Lower lobe of right lung (tissue), 2 donors: ENCODE measurements at regions not wholly inside any gene's neighbourhood (a gene's known extent, or its start where the extent isn't known, plus 50 kb on each side); places are given as distances from the start of the nearest gene placed in this dataset.
A peak's percentile ranks its signal among the peaks of the same experiment; 100 is the strongest.

ENCODE experiments used
- ATAC-seq, 2 donors: fragments of 200-7000 bp; cut with Tn5 transposase; one replicate each; pipeline ENCODE4 v1.9.1; 2020 to 2022; ENCODE audit warnings: mild to moderate bottlenecking in 2 of 2, moderate library complexity in 2 of 2
- DNase-seq: peaks from one replicate; pipeline ENCODE4 v3.0.0-alpha.2; 2020
- H3K27ac ChIP-seq: fragments of 200-600 bp; one replicate; pipeline ENCODE4 v1.8.0; 2022
- H3K27me3 ChIP-seq: fragments of 200-600 bp; one replicate; pipeline ENCODE4 v1.8.0; 2022; ENCODE audit warnings: low read depth
- H3K36me3 ChIP-seq: fragments of 200-600 bp; one replicate; pipeline ENCODE4 v1.8.0; 2022; ENCODE audit warnings: mild to moderate bottlenecking
- H3K4me1 ChIP-seq: fragments of 200-600 bp; one replicate; pipeline ENCODE4 v1.8.0; 2022
- H3K4me3 ChIP-seq: fragments of 200-600 bp; one replicate; pipeline ENCODE4 v1.8.0; 2022; ENCODE audit warnings: mild to moderate bottlenecking
- H3K9me3 ChIP-seq: fragments of 200-600 bp; one replicate; pipeline ENCODE4 v1.8.0; 2022
- CTCF ChIP-seq: fragments of 200-600 bp; IDR thresholded peaks from one replicate; pipeline ENCODE4 v1.8.0; 2022; ENCODE audit warnings: antibody characterized with exemption, mild to moderate bottlenecking
- intact Hi-C: fragments of 100-400 bp; cut with DNase I; formaldehyde crosslinking; loops from one replicate; pipeline ENCODE4 v1.11.0; 2022
- donor health status: DM: no; HTN: yes; CAD: no; lungs with severe emphysema.

- H3K27me3 ChIP-seq = no peaks in the 10 kb centered on the region
- no peak for TF ChIP-seq CTCF
- H3K4me3 ChIP-seq = no peak overlapping the region
- H3K4me1 ChIP-seq = no peaks in the 10 kb centered on the region
- H3K9me3 ChIP-seq = no peaks in the 10 kb centered on the region
- no peak for DNase-seq
- no peak for ATAC-seq
- no peaks in the 10 kb centered on the region for H3K36me3 ChIP-seq
- intact Hi-C loops = no loop called here
- no peak overlapping the region for H3K27ac ChIP-seq
These were observed 1199.4 kb downstream of the SORCS1 start for GRCh38 chr10:105965141-105965540.

DNA sequence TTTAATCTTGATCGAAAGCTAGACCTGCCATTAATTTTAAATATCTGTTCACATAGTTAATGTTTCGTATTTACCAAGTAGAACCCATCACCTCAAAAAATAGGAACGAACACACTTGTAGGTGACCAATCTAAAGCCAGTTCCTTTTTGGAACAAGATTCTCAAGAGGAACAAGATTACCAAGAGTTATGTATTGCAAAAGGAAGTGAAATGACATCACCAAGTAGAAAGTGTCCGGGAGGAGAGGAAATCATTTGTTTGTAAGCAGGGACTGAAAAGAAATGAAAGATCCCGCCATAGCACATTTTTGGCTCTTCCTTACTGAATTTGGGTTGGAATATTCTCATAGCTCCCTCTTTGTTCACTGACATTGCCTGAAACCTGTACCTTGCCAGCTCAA is 1200.5 kb downstream of the SORCS1 start:
- intact Hi-C loops = no loop called here
- H3K9me3 ChIP-seq = no peaks in the 10 kb centered on the region
- H3K4me3 ChIP-seq = no peak overlapping the region
- no peak for TF ChIP-seq CTCF
- no peak for DNase-seq
- no peaks in the 10 kb centered on the region for H3K36me3 ChIP-seq
- no peak for ATAC-seq
- H3K4me1 ChIP-seq = no peaks in the 10 kb centered on the region
- H3K27ac ChIP-seq = no peak overlapping the region
- no peaks in the 10 kb centered on the region for H3K27me3 ChIP-seq

- Histone ChIP-seq H3K4me1 (no peaks in the 10 kb centered on the region), H3K4me3 (no peak overlapping the region), H3K27ac (no peak overlapping the region), H3K36me3 (no peaks in the 10 kb centered on the region), H3K27me3 (no peaks in the 10 kb centered on the region), H3K9me3 (no peaks in the 10 kb centered on the region)
- intact Hi-C loops = no loop called here
- DNase-seq = no peak
- no peak for ATAC-seq
- no peak for TF ChIP-seq CTCF
These were observed 1201.1 kb downstream of the SORCS1 start for GRCh38 chr10:105963334-105963884.

GRCh38 chr10:105956550-105956949 is 1208.0 kb downstream of the SORCS1 start:
- intact Hi-C loops = no loop called here
- no peaks in the 10 kb centered on the region for H3K9me3 ChIP-seq
- no peak for DNase-seq
- no peak for TF ChIP-seq CTCF
- no peak overlapping the region for H3K27ac ChIP-seq
- peaks cover 10% of the 10 kb centered on the region for H3K4me1 ChIP-seq
- no peaks in the 10 kb centered on the region for H3K27me3 ChIP-seq
- no peaks in the 10 kb centered on the region for H3K36me3 ChIP-seq
- ATAC-seq = no peak
- no peak overlapping the region for H3K4me3 ChIP-seq

DNA sequence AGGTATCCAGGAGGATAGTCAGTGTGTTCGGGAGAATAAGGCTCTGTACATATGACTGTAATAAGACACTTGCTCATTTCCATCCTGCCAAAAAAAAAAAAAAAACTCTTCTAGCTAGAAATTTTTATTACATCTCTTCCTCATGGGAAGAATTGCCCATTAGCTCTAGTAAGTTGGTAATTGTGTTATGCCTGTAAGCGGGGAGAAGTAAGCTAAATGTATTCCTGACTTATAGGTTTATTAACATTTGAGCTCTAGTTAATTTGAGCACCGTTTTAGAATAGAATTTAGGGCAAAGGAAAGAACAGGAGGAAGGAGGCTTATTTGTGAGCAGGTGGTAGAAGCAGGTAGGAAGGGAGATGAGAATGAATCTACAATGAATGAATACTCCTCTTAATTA is 1210.6 kb downstream of the SORCS1 start:
- DNase-seq = no peak
- Histone ChIP-seq H3K4me3 (no peak overlapping the region), H3K27me3 (no peaks in the 10 kb centered on the region), H3K27ac (no peak overlapping the region), H3K4me1 (peaks cover 10% of the 10 kb centered on the region), H3K9me3 (no peaks in the 10 kb centered on the region), H3K36me3 (no peaks in the 10 kb centered on the region)
- TF ChIP-seq CTCF = no peak
- intact Hi-C loops = no loop called here
- no peak for ATAC-seq

GRCh38 chr10:105953056-105953455 is 1211.5 kb downstream of the SORCS1 start:
- DNase-seq (no peak), ATAC-seq (peak; percentile 32 to 64)
- Histone ChIP-seq H3K36me3 (no peaks in the 10 kb centered on the region), H3K27ac (no peak overlapping the region), H3K9me3 (no peaks in the 10 kb centered on the region), H3K27me3 (no peaks in the 10 kb centered on the region), H3K4me3 (no peak overlapping the region), H3K4me1 (peaks cover 10% of the 10 kb centered on the region)
- TF ChIP-seq CTCF = no peak
- intact Hi-C loops = no loop called here
